ENCODE measurements at regions not wholly inside any gene's neighbourhood (a gene's known extent, or its start where the extent isn't known, plus 50 kb on each side); places are given as distances from the start of the nearest gene placed in this dataset.

- TF ChIP-seq, protein P1, sequence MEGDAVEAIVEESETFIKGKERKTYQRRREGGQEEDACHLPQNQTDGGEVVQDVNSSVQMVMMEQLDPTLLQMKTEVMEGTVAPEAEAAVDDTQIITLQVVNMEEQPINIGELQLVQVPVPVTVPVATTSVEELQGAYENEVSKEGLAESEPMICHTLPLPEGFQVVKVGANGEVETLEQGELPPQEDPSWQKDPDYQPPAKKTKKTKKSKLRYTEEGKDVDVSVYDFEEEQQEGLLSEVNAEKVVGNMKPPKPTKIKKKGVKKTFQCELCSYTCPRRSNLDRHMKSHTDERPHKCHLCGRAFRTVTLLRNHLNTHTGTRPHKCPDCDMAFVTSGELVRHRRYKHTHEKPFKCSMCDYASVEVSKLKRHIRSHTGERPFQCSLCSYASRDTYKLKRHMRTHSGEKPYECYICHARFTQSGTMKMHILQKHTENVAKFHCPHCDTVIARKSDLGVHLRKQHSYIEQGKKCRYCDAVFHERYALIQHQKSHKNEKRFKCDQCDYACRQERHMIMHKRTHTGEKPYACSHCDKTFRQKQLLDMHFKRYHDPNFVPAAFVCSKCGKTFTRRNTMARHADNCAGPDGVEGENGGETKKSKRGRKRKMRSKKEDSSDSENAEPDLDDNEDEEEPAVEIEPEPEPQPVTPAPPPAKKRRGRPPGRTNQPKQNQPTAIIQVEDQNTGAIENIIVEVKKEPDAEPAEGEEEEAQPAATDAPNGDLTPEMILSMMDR (IDR thresholded peaks at IDR 0.05): no peak
- TF ChIP-seq EZH2 (IDR thresholded peaks at IDR 0.05; ENCODE audit: borderline replicate concordance, insufficient read depth, low read depth, low read length, poor library complexity, severe bottlenecking): no peak
These were observed 51.4 kb upstream of the SMNDC1 start for GRCh38 chr10:110355922-110356627.

Data from B cell (primary cell).